ENCODE measurements at regions not wholly inside any gene's neighbourhood (a gene's known extent, or its start where the extent isn't known, plus 50 kb on each side); places are given as distances from the start of the nearest gene placed in this dataset.

- H3K36me3 Mint-ChIP-seq (ENCODE audit: low read depth), result no peaks in the 10 kb centered on the region
- ChIA-PET POLR2A (no interaction called here), CTCF (no interaction called here)
- H3K27ac Mint-ChIP-seq, result no peak overlapping the region
- ATAC-seq (ENCODE audit: low read depth) (no peak), DNase-seq (no peak)
- peaks cover 5% of the 10 kb centered on the region for H3K9me3 Mint-ChIP-seq
- no peaks in the 10 kb centered on the region for H3K27me3 Mint-ChIP-seq
- no peaks in the 10 kb centered on the region for H3K4me1 Mint-ChIP-seq
- no peak for TF ChIP-seq CTCF (IDR thresholded peaks at IDR 0.05)
- intact Hi-C loops (cut with micrococcal nuclease), result no loop called here
- no peak overlapping the region for H3K4me3 Mint-ChIP-seq
These were observed 54.1 kb upstream of the UNC5C start for GRCh38 chr4:95602872-95603271.

- H3K4me1 Mint-ChIP-seq, result no peaks in the 10 kb centered on the region
- CTCF ChIA-PET, result no interaction called here
These were observed 52.6 kb upstream of the UNC5C start for GRCh38 chr4:95601356-95601755.

GRCh38 chr4:95599777-95600400 lies 51.1 kb upstream of the UNC5C start:
- no peaks in the 10 kb centered on the region for H3K36me3 Mint-ChIP-seq (ENCODE audit: low read depth)
- no peak for TF ChIP-seq CTCF (IDR thresholded peaks at IDR 0.05)
- H3K4me3 Mint-ChIP-seq, result no peak overlapping the region
- ATAC-seq (ENCODE audit: low read depth), result no peak
- intact Hi-C loops (cut with micrococcal nuclease), result no loop called here
- H3K9me3 Mint-ChIP-seq, result peaks cover 3% of the 10 kb centered on the region
- H3K27me3 Mint-ChIP-seq, result no peaks in the 10 kb centered on the region
- ChIA-PET POLR2A (no interaction called here), CTCF (no interaction called here)
- no peaks in the 10 kb centered on the region for H3K4me1 Mint-ChIP-seq
- DNase-seq, result no peak
- no peak overlapping the region for H3K27ac Mint-ChIP-seq

More at GRCh38 chr4:95601356-95601755, 52.6 kb upstream of the UNC5C start:
- no peak for DNase-seq
- no peak for TF ChIP-seq CTCF (IDR thresholded peaks at IDR 0.05)
- no peak overlapping the region for H3K4me3 Mint-ChIP-seq
- no peaks in the 10 kb centered on the region for H3K27me3 Mint-ChIP-seq
- no peaks in the 10 kb centered on the region for H3K36me3 Mint-ChIP-seq (ENCODE audit: low read depth)
- H3K9me3 Mint-ChIP-seq, result no peaks in the 10 kb centered on the region
- intact Hi-C loops (cut with micrococcal nuclease), result no loop called here
- no peak overlapping the region for H3K27ac Mint-ChIP-seq
- POLR2A ChIA-PET, result no interaction called here
- ATAC-seq (ENCODE audit: low read depth), result no peak
